NB4 (cell line): ENCODE measurements at regions not wholly inside any gene's neighbourhood (a gene's known extent, or its start where the extent isn't known, plus 50 kb on each side); places are given as distances from the start of the nearest gene placed in this dataset.

Experiments used
- CTCF ChIP-seq: IDR thresholded peaks from one replicate; pipeline ENCODE4 v1.5.1; 2012; ENCODE audit warnings: low read depth, low read length
- POLR2A ChIP-seq: IDR thresholded peaks from 2 replicates; pipeline ENCODE4 v1.6.1; 2011; ENCODE audit warnings: mild to moderate bottlenecking; ENCODE audit not compliant: insufficient read length; ENCODE audit errors: extremely low read depth

DNA sequence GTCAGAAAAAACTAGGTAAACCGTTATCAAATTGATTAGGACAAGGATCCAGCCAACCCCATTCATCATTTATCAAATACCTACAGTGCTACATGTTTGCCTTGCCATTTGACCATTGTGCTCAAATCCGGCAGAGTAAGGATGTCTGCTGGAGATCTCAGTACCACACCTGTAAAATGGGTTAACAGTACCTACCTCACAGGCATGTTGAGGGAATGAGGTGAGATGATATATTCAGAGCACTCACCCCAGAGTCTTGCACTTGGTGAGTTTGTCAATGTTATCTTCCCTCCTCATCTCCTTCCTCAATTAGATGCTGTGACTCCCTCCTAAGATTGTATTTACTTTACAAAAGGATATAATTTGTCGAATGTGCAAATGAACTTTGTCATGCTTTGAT is 54.5 kb upstream of the DSP start:
- TF ChIP-seq CTCF, result no peak
- TF ChIP-seq POLR2A, result no peak
